HUES64 (cell line): ENCODE measurements at regions not wholly inside any gene's neighbourhood (a gene's known extent, or its start where the extent isn't known, plus 50 kb on each side); places are given as distances from the start of the nearest gene placed in this dataset.

Experiments
- H3K27ac ChIP-seq: 2 replicates; pipeline ENCODE4 v1.7.0; 2013; ENCODE audit warnings: low read depth, low read length, inconsistent platforms
- H3K27me3 ChIP-seq: 2 replicates; pipeline ENCODE4 v1.6.1; 2013; ENCODE audit warnings: mild to moderate bottlenecking, low read length; ENCODE audit not compliant: insufficient read depth
- H3K36me3 ChIP-seq: 2 replicates; pipeline ENCODE4 v1.6.1; 2013; ENCODE audit warnings: mild to moderate bottlenecking, low read length; ENCODE audit not compliant: insufficient read depth
- H3K4me1 ChIP-seq: 2 replicates; pipeline ENCODE4 v1.6.1; 2013; ENCODE audit warnings: mild to moderate bottlenecking, low read length, moderate library complexity; ENCODE audit not compliant: insufficient read depth
- H3K4me3 ChIP-seq: 2 replicates; pipeline ENCODE4 v1.5.1; 2013; ENCODE audit warnings: mild to moderate bottlenecking, low read length, moderate library complexity
- H3K9ac ChIP-seq: 2 replicates; pipeline ENCODE4 v1.6.1; 2013; ENCODE audit warnings: mild to moderate bottlenecking, low read depth, low read length
- H3K9me3 ChIP-seq: 2 replicates; pipeline ENCODE4 v1.6.1; 2013; ENCODE audit warnings: low read depth, low read length; ENCODE audit not compliant: insufficient read depth
- WGBS: fragments of 150-250, 120-280 bp; methylation state at CpG from one replicate; pipeline ENCODE4 v1.1.7; 2013; ENCODE audit warnings: missing lambda C conversion rate; 5-methylcytosine and 5-hydroxymethylcytosine counted together

DNA sequence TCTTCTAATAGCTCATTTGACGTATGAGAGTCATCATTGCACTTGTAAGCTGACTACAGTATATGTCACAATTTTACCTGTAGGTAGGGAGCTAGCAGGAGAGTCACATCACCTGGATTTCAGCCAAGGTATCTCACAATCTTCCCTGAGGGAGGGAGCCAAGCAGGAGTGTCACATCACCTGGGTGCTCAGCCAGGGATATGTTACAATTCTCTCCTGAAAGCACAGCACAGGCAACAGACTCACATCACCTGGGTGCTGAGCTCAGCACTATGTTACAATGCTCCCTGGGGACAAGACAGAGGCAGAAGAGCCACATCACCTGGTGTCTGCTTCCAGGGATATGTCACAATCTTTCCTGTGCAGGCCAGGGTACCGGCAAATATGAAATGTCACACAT, 51.5 kb upstream of the ZNF730 start:
- Histone ChIP-seq H3K9ac (no peak overlapping the region), H3K4me3 (no peak overlapping the region), H3K36me3 (no peaks in the 10 kb centered on the region), H3K4me1 (no peaks in the 10 kb centered on the region), H3K27me3 (no peaks in the 10 kb centered on the region), H3K9me3 (peaks cover 71% of the 10 kb centered on the region), H3K27ac (no peak overlapping the region)
- WGBS = 82% methylated on average over 2 of the region's 2 CpGs

DNA sequence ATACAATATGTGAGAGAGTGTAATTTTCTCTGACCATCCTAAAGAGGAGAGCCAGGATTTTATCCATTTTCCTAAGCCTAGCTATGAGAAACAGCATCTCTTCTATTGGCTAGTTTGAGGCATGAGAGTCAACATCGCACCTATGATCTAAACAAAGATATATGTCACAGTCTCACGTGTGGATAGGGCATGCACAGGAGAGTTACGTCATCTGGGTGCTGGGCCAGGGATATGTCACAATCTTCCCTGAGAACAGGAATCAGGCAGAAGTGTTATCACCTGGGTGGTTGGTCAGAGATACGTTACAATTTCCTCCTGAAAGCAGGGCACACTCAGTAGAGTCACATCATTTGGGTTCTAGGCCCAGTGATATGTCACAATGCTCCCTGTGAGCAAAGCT, 53.9 kb upstream of the ZNF730 start:
- Histone ChIP-seq H3K36me3 (no peaks in the 10 kb centered on the region), H3K9ac (no peak overlapping the region)

DNA sequence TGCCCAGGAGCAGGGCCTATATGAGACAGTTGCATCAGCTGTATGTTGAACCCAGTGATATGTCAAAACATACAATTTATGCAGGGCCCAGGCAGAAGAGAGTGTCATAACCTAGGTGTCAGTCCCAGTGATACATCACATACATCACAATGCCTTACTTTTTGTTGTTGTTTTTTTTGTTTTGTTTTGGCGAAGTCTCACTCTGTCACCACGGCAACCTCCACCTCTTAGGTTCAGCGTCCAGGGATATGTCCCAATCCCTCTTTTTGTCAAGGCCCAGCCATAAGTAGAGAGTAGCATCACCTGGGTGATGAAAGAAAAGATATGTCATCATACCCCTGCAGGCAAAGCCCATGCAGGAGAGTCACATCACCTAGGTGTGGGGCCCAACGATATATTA, 56.8 kb upstream of the ZNF730 start:
- 91% methylated on average over 3 of the region's 4 CpGs for WGBS
- H3K27ac ChIP-seq = no peak overlapping the region
- H3K36me3 ChIP-seq = no peaks in the 10 kb centered on the region
- no peaks in the 10 kb centered on the region for H3K4me1 ChIP-seq
- no peak overlapping the region for H3K9ac ChIP-seq
- no peak overlapping the region for H3K4me3 ChIP-seq
- H3K9me3 ChIP-seq = peaks cover 73% of the 10 kb centered on the region
- H3K27me3 ChIP-seq = no peaks in the 10 kb centered on the region

More for the DNA sequence above, 53.9 kb upstream of the ZNF730 start:
- Histone ChIP-seq H3K27me3 (no peaks in the 10 kb centered on the region), H3K4me3 (no peak overlapping the region), H3K9me3 (peaks cover 76% of the 10 kb centered on the region), H3K4me1 (no peaks in the 10 kb centered on the region), H3K27ac (no peak overlapping the region)
- WGBS = 84% methylated on average over 4 of the region's 4 CpGs

DNA sequence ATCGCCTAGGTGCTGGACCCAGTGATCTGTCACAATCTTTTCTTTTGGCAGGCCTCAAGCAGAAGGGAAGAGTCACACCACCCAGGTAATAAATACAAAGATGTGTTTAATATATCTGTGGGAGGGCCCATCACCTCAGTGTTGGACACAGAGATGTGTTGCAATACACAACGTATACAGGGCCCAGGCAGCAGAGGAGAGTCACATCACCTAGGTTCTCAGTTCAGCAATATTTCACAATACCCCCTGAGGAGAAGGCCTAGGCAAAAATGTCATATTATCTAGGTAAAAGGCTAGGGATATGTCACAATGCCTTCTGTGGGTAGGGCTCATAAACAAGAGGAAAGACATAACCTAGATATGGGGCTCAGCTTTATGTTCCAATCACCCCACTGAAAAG, 53.5 kb upstream of the ZNF728 start:
- H3K4me3 ChIP-seq = no peak overlapping the region
- no peak overlapping the region for H3K9ac ChIP-seq
- no peaks in the 10 kb centered on the region for H3K36me3 ChIP-seq
- H3K4me1 ChIP-seq = no peaks in the 10 kb centered on the region
- peaks cover 68% of the 10 kb centered on the region for H3K9me3 ChIP-seq
- no peaks in the 10 kb centered on the region for H3K27me3 ChIP-seq
- no peak overlapping the region for H3K27ac ChIP-seq
- 58% methylated on average over 2 of the region's 2 CpGs for WGBS

DNA sequence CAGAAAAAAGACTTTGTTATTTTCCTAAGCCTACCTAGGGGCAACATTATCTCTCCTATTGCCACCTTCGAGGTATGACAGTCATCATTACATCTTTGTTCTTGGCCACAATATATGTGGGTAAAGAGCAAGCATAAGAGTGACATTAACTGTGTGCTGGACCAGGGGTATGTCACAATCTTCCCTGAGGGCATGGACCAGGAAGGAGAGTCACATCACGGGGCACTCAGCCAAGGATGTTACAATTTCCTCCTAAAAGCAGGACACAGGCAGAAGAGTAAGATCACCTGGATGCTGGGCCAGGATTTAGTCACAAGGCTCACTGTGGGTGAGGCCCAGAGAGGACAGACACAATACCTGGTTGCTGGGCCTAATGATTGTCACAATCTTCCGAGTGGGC, 53.0 kb upstream of the ZNF728 start:
- 89% methylated on average over 3 of the region's 3 CpGs for WGBS
- H3K27me3 ChIP-seq = no peaks in the 10 kb centered on the region
- no peaks in the 10 kb centered on the region for H3K36me3 ChIP-seq
- H3K4me3 ChIP-seq = no peak overlapping the region
- no peak overlapping the region for H3K27ac ChIP-seq
- no peaks in the 10 kb centered on the region for H3K4me1 ChIP-seq
- H3K9me3 ChIP-seq = peaks cover 68% of the 10 kb centered on the region
- H3K9ac ChIP-seq = no peak overlapping the region

DNA sequence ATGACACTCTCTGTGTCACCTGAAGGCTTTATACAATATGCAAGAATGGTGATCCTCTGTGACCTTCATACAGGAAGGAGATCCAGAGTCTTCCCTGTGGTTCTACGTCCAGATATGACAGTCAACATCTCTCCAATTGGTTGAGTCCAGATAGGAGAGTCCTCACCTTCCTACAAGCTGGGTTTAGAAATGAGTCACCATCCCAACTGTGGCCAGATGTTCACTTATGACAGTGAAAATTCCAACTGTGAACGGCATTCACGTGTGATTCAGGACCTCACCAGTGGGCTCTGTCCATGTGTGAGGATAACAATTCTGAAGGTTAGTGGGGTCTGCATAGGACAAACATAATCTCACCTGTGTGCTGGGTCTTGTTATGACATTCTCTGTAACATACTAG, 52.5 kb upstream of the ZNF728 start:
- no peaks in the 10 kb centered on the region for H3K36me3 ChIP-seq
- no peak overlapping the region for H3K9ac ChIP-seq
- no peak overlapping the region for H3K27ac ChIP-seq
- H3K27me3 ChIP-seq = no peaks in the 10 kb centered on the region
- peaks cover 68% of the 10 kb centered on the region for H3K9me3 ChIP-seq
- WGBS = 82% methylated on average over 3 of the region's 3 CpGs
- no peak overlapping the region for H3K4me3 ChIP-seq
- H3K4me1 ChIP-seq = no peaks in the 10 kb centered on the region

DNA sequence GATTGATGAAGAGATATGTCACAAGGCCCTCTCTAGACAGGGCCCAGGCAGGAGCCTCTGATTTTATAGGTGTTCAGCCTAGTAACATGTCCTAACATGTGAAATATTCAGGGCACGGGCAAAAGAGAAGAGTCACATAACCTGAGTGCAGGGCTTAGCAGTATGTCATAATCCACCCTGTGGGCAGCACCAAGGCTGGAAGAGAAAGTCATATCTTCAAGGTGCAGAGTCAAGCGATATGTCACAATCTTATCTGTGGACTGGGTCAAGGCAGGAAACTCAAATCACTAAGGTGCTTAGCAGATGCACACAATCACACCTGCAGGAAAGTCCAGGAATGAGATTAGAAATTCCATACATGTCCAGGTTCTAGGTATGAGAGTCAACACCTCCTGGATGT, 51.5 kb upstream of the ZNF728 start:
- Histone ChIP-seq H3K9ac (no peak overlapping the region), H3K4me3 (no peak overlapping the region), H3K27me3 (no peaks in the 10 kb centered on the region), H3K36me3 (no peaks in the 10 kb centered on the region), H3K9me3 (peaks cover 67% of the 10 kb centered on the region), H3K4me1 (no peaks in the 10 kb centered on the region), H3K27ac (no peak overlapping the region)
- 74% methylated on average over 2 of the region's 2 CpGs for WGBS
